A549 (cell line): ENCODE measurements at regions not wholly inside any gene's neighbourhood (a gene's known extent, or its start where the extent isn't known, plus 50 kb on each side); places are given as distances from the start of the nearest gene placed in this dataset.

ENCODE experiments used
- CBX8 ChIP-seq: fragments of 200-600 bp; sonication (generic); IDR thresholded peaks from 2 replicates; pipeline ENCODE4 v1.6.1; 2016
- KDM1A ChIP-seq: fragments of 200-600 bp; sonication (generic); IDR thresholded peaks from 2 replicates; pipeline ENCODE4 v1.6.1; 2016; ENCODE audit warnings: low read depth, mild to moderate bottlenecking
- MAZ ChIP-seq: fragments of 150-350 bp; IDR thresholded peaks from 2 replicates; pipeline ENCODE4 v1.6.1; 2014; ENCODE audit warnings: antibody characterized with exemption, low read depth, low read length, borderline replicate concordance
- NFE2L2 ChIP-seq: fragments of 150-350 bp; conservative IDR thresholded peaks from 2 replicates; pipeline ENCODE4 v1.6.1; 2014; ENCODE audit warnings: low read length
- POLR2A ChIP-seq: IDR thresholded peaks from 2 replicates; pipeline ENCODE4 v1.6.1; 2012; ENCODE audit warnings: mild to moderate bottlenecking, low read length
- RAD21 ChIP-seq, 2 experiments: fragments of >200 bp in 1 of 2; sonication (Bioruptor Twin) in 1 of 2; formaldehyde crosslinking in 1 of 2; IDR thresholded peaks in 1 of 2; conservative IDR thresholded peaks in 1 of 2; 2 replicates in 1 of 2; 3 replicates in 1 of 2; pipeline ENCODE4 v1.6.1; 2012 to 2018; ENCODE audit warnings: inconsistent platforms in 1 of 2
- RFX5 ChIP-seq: fragments of 450-650 bp; IDR thresholded peaks from 2 replicates; pipeline ENCODE4 v1.7.1; 2014; ENCODE audit warnings: antibody characterized with exemption, mild to moderate bottlenecking, moderate library complexity
- TF ChIP-seq, protein P1 (sequence below): fragments of 200-600 bp; sonication (generic); IDR thresholded peaks from 2 replicates; pipeline ENCODE4 v1.6.1; 2016; ENCODE audit warnings: antibody characterized with exemption, mild to moderate bottlenecking, moderate library complexity
- TF ChIP-seq, protein P2 (sequence below): fragments of >200 bp; sonication (Bioruptor Twin); formaldehyde crosslinking; IDR thresholded peaks from 3 replicates; pipeline ENCODE4 v1.5.1; 2016
- TF ChIP-seq, protein P3 (sequence below): IDR thresholded peaks from 2 replicates; pipeline ENCODE4 v1.6.1; 2012
- TF ChIP-seq, protein P4 (sequence below): IDR thresholded peaks from 2 replicates; pipeline ENCODE4 v1.6.1; 2012

DNA sequence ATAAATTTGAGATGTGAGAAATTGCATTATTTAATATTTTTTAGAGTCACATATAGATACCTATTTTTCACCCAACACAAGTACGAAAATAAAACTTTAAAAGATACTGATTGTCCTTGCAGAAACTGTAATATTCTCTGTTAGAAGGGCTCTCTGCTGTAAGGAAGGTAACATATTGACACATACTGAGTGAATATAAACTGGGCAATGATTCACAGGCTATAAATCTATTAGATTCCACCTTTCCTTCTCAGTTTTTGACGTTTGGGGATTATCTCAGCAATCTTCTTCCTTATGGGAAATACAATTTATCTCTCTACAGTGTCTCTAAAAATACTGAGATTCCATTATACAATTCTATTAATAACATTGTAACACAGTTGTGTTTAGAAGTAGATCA lies 229.1 kb upstream of the MAP2 start:
- TF ChIP-seq, protein P1, sequence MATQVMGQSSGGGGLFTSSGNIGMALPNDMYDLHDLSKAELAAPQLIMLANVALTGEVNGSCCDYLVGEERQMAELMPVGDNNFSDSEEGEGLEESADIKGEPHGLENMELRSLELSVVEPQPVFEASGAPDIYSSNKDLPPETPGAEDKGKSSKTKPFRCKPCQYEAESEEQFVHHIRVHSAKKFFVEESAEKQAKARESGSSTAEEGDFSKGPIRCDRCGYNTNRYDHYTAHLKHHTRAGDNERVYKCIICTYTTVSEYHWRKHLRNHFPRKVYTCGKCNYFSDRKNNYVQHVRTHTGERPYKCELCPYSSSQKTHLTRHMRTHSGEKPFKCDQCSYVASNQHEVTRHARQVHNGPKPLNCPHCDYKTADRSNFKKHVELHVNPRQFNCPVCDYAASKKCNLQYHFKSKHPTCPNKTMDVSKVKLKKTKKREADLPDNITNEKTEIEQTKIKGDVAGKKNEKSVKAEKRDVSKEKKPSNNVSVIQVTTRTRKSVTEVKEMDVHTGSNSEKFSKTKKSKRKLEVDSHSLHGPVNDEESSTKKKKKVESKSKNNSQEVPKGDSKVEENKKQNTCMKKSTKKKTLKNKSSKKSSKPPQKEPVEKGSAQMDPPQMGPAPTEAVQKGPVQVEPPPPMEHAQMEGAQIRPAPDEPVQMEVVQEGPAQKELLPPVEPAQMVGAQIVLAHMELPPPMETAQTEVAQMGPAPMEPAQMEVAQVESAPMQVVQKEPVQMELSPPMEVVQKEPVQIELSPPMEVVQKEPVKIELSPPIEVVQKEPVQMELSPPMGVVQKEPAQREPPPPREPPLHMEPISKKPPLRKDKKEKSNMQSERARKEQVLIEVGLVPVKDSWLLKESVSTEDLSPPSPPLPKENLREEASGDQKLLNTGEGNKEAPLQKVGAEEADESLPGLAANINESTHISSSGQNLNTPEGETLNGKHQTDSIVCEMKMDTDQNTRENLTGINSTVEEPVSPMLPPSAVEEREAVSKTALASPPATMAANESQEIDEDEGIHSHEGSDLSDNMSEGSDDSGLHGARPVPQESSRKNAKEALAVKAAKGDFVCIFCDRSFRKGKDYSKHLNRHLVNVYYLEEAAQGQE, result no peak
- TF ChIP-seq, protein P2, sequence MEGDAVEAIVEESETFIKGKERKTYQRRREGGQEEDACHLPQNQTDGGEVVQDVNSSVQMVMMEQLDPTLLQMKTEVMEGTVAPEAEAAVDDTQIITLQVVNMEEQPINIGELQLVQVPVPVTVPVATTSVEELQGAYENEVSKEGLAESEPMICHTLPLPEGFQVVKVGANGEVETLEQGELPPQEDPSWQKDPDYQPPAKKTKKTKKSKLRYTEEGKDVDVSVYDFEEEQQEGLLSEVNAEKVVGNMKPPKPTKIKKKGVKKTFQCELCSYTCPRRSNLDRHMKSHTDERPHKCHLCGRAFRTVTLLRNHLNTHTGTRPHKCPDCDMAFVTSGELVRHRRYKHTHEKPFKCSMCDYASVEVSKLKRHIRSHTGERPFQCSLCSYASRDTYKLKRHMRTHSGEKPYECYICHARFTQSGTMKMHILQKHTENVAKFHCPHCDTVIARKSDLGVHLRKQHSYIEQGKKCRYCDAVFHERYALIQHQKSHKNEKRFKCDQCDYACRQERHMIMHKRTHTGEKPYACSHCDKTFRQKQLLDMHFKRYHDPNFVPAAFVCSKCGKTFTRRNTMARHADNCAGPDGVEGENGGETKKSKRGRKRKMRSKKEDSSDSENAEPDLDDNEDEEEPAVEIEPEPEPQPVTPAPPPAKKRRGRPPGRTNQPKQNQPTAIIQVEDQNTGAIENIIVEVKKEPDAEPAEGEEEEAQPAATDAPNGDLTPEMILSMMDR, result no peak
- no peak for TF ChIP-seq RAD21 (conservative IDR thresholded peaks at IDR 0.05 in 1 of 2, IDR thresholded peaks at IDR 0.05 in 1 of 2)
- no peak for TF ChIP-seq KDM1A
- no peak for TF ChIP-seq NFE2L2
- TF ChIP-seq, protein P3, sequence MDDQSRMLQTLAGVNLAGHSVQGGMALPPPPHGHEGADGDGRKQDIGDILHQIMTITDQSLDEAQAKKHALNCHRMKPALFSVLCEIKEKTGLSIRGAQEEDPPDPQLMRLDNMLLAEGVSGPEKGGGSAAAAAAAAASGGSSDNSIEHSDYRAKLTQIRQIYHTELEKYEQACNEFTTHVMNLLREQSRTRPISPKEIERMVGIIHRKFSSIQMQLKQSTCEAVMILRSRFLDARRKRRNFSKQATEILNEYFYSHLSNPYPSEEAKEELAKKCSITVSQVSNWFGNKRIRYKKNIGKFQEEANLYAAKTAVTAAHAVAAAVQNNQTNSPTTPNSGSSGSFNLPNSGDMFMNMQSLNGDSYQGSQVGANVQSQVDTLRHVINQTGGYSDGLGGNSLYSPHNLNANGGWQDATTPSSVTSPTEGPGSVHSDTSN, result no peak
- TF ChIP-seq, protein P4, sequence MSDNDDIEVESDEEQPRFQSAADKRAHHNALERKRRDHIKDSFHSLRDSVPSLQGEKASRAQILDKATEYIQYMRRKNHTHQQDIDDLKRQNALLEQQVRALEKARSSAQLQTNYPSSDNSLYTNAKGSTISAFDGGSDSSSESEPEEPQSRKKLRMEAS, result no peak
- TF ChIP-seq RFX5, result no peak
- no peak for TF ChIP-seq CBX8
- no peak for TF ChIP-seq MAZ
- TF ChIP-seq POLR2A, result no peak
